Activated T-helper 1 cell treated with anti-CD3 and anti-CD28 coated beads, Interleukin-12 subunit alpha, Interleukin-12 subunit beta, Interleukin-2, Interleukin-4 antibody, amounts not matched to agents 30 ng/mL and 10 ng/mL and 1 ng/mL, durations not matched to agents 14 hours and 24 hours and 36 hours (primary cell): ENCODE measurements at regions not wholly inside any gene's neighbourhood (a gene's known extent, or its start where the extent isn't known, plus 50 kb on each side); places are given as distances from the start of the nearest gene placed in this dataset.

Experiments used
- DNase-seq: peaks from one replicate; pipeline ENCODE4 v3.0.0; 2021; ENCODE audit warnings: low spot score
- H3K27ac Mint-ChIP-seq: one replicate; pipeline ENCODE4 v1.8.0; 2021; ENCODE audit warnings: mild to moderate bottlenecking, mixed read lengths
- H3K27me3 Mint-ChIP-seq: one replicate; pipeline ENCODE4 v1.8.0; 2022; ENCODE audit warnings: mild to moderate bottlenecking, moderate library complexity, mixed read lengths; ENCODE audit not compliant: insufficient read depth
- H3K36me3 Mint-ChIP-seq: one replicate; pipeline ENCODE4 v1.8.0; 2021; ENCODE audit warnings: low read depth, mixed read lengths
- H3K4me1 Mint-ChIP-seq: one replicate; pipeline ENCODE4 v1.8.0; 2021; ENCODE audit warnings: low read depth, mixed read lengths
- H3K4me3 Mint-ChIP-seq: one replicate; pipeline ENCODE4 v1.8.0; 2021; ENCODE audit warnings: mild to moderate bottlenecking, moderate library complexity, mixed read lengths
- H3K9me3 Mint-ChIP-seq: one replicate; pipeline ENCODE4 v1.8.0; 2021; ENCODE audit warnings: mixed read lengths
- intact Hi-C: fragments of 100-400 bp; cut with micrococcal nuclease; formaldehyde crosslinking; loops from one replicate; pipeline ENCODE4 v1.15.1; 2024

- Mint-ChIP-seq H3K36me3 (no peaks in the 10 kb centered on the region), H3K27ac (no peak overlapping the region), H3K9me3 (no peaks in the 10 kb centered on the region), H3K27me3 (peaks cover 6% of the 10 kb centered on the region), H3K4me1 (no peaks in the 10 kb centered on the region), H3K4me3 (no peak overlapping the region)
- intact Hi-C loops = no loop called here
- no peak for DNase-seq
These were observed 610.5 kb downstream of the INSC start for GRCh38 chr11:15725246-15725645.

- H3K4me1 Mint-ChIP-seq = no peaks in the 10 kb centered on the region
- H3K27me3 Mint-ChIP-seq = peaks cover 6% of the 10 kb centered on the region
- DNase-seq = no peak
- H3K4me3 Mint-ChIP-seq = no peak overlapping the region
- H3K36me3 Mint-ChIP-seq = no peaks in the 10 kb centered on the region
- intact Hi-C loops = no loop called here
- H3K9me3 Mint-ChIP-seq = no peaks in the 10 kb centered on the region
- H3K27ac Mint-ChIP-seq = no peak overlapping the region
These were observed 611.6 kb downstream of the INSC start for GRCh38 chr11:15726221-15726746.

- no peak for DNase-seq
- intact Hi-C loops = no loop called here
- H3K27ac Mint-ChIP-seq = no peak overlapping the region
- peaks cover 6% of the 10 kb centered on the region for H3K27me3 Mint-ChIP-seq
- H3K4me3 Mint-ChIP-seq = no peak overlapping the region
- H3K9me3 Mint-ChIP-seq = no peaks in the 10 kb centered on the region
- H3K36me3 Mint-ChIP-seq = no peaks in the 10 kb centered on the region
- H3K4me1 Mint-ChIP-seq = no peaks in the 10 kb centered on the region
These were observed 612.3 kb downstream of the INSC start for GRCh38 chr11:15726893-15727519.

GRCh38 chr11:15727520-15727914 is 612.8 kb downstream of the INSC start:
- H3K27me3 Mint-ChIP-seq = peaks cover 6% of the 10 kb centered on the region
- H3K36me3 Mint-ChIP-seq = no peaks in the 10 kb centered on the region
- no peaks in the 10 kb centered on the region for H3K4me1 Mint-ChIP-seq
- intact Hi-C loops = no loop called here
- DNase-seq = no peak
- no peaks in the 10 kb centered on the region for H3K9me3 Mint-ChIP-seq
- no peak overlapping the region for H3K27ac Mint-ChIP-seq
- H3K4me3 Mint-ChIP-seq = no peak overlapping the region

- Mint-ChIP-seq H3K9me3 (no peaks in the 10 kb centered on the region), H3K4me1 (no peaks in the 10 kb centered on the region), H3K27ac (no peak overlapping the region), H3K4me3 (no peak overlapping the region), H3K36me3 (no peaks in the 10 kb centered on the region), H3K27me3 (peaks cover 8% of the 10 kb centered on the region)
- intact Hi-C loops = no loop called here
- no peak for DNase-seq
These were observed 613.5 kb downstream of the INSC start for GRCh38 chr11:15728207-15728606.

- Mint-ChIP-seq H3K4me3 (no peak overlapping the region), H3K9me3 (no peaks in the 10 kb centered on the region), H3K4me1 (no peaks in the 10 kb centered on the region), H3K27me3 (peaks cover 8% of the 10 kb centered on the region), H3K36me3 (no peaks in the 10 kb centered on the region), H3K27ac (no peak overlapping the region)
- intact Hi-C loops = no loop called here
- no peak for DNase-seq
These were observed 615.7 kb downstream of the INSC start for GRCh38 chr11:15730263-15730994.

GRCh38 chr11:15730995-15731385 is 616.3 kb downstream of the INSC start:
- Mint-ChIP-seq H3K4me3 (no peak overlapping the region), H3K27ac (no peak overlapping the region), H3K9me3 (no peaks in the 10 kb centered on the region), H3K27me3 (peaks cover 6% of the 10 kb centered on the region), H3K4me1 (no peaks in the 10 kb centered on the region), H3K36me3 (no peaks in the 10 kb centered on the region)
- intact Hi-C loops = no loop called here
- DNase-seq = no peak

- Mint-ChIP-seq H3K4me3 (no peak overlapping the region), H3K4me1 (no peaks in the 10 kb centered on the region), H3K9me3 (no peaks in the 10 kb centered on the region), H3K27ac (no peak overlapping the region), H3K36me3 (no peaks in the 10 kb centered on the region), H3K27me3 (peaks cover 3% of the 10 kb centered on the region)
- intact Hi-C loops = no loop called here
- DNase-seq = no peak
These were observed 620.6 kb downstream of the SOX6 start for GRCh38 chr11:15735706-15736105.

- H3K36me3 Mint-ChIP-seq = no peaks in the 10 kb centered on the region
- intact Hi-C loops = no loop called here
- no peak for DNase-seq
- H3K4me1 Mint-ChIP-seq = no peaks in the 10 kb centered on the region
- no peaks in the 10 kb centered on the region for H3K9me3 Mint-ChIP-seq
- H3K4me3 Mint-ChIP-seq = no peak overlapping the region
- no peak overlapping the region for H3K27ac Mint-ChIP-seq
- H3K27me3 Mint-ChIP-seq = peaks cover 3% of the 10 kb centered on the region
These were observed 619.0 kb downstream of the SOX6 start for GRCh38 chr11:15737320-15737719.

- Mint-ChIP-seq H3K4me1 (no peaks in the 10 kb centered on the region), H3K27me3 (no peaks in the 10 kb centered on the region), H3K27ac (no peak overlapping the region), H3K36me3 (no peaks in the 10 kb centered on the region), H3K9me3 (no peaks in the 10 kb centered on the region), H3K4me3 (no peak overlapping the region)
- DNase-seq = no peak
- intact Hi-C loops = no loop called here
These were observed 617.4 kb downstream of the SOX6 start for GRCh38 chr11:15738931-15739330.

GRCh38 chr11:15742626-15743519 is 613.5 kb downstream of the SOX6 start:
- DNase-seq = no peak
- intact Hi-C loops = no loop called here
- H3K27ac Mint-ChIP-seq = no peak overlapping the region
- H3K4me1 Mint-ChIP-seq = no peaks in the 10 kb centered on the region
- no peaks in the 10 kb centered on the region for H3K9me3 Mint-ChIP-seq
- H3K36me3 Mint-ChIP-seq = no peaks in the 10 kb centered on the region
- no peak overlapping the region for H3K4me3 Mint-ChIP-seq
- no peaks in the 10 kb centered on the region for H3K27me3 Mint-ChIP-seq

GRCh38 chr11:15744693-15745092 is 611.7 kb downstream of the SOX6 start:
- H3K36me3 Mint-ChIP-seq = no peaks in the 10 kb centered on the region
- H3K27ac Mint-ChIP-seq = no peak overlapping the region
- no peaks in the 10 kb centered on the region for H3K4me1 Mint-ChIP-seq
- no peak overlapping the region for H3K4me3 Mint-ChIP-seq
- intact Hi-C loops = no loop called here
- no peaks in the 10 kb centered on the region for H3K27me3 Mint-ChIP-seq
- no peaks in the 10 kb centered on the region for H3K9me3 Mint-ChIP-seq
- DNase-seq = no peak

- intact Hi-C loops = no loop called here
- Mint-ChIP-seq H3K9me3 (no peaks in the 10 kb centered on the region), H3K4me1 (no peaks in the 10 kb centered on the region), H3K27me3 (no peaks in the 10 kb centered on the region), H3K36me3 (no peaks in the 10 kb centered on the region), H3K27ac (no peak overlapping the region), H3K4me3 (no peak overlapping the region)
- DNase-seq = no peak
These were observed 611.1 kb downstream of the SOX6 start for GRCh38 chr11:15745266-15745665.
